GM23338 (cell line): ENCODE measurements at regions not wholly inside any gene's neighbourhood (a gene's known extent, or its start where the extent isn't known, plus 50 kb on each side); places are given as distances from the start of the nearest gene placed in this dataset.

ENCODE experiments used
- ATAC-seq: fragments of 200-7000 bp; cut with Tn5 transposase; 3 replicates; pipeline ENCODE4 v1.9.1; 2020
- DNase-seq: peaks from one replicate; pipeline ENCODE4 v3.0.0-alpha.2; 2015; ENCODE audit warnings: low spot score
- H2AFZ ChIP-seq: fragments of 200-600 bp; sonication (generic); 2 replicates; pipeline ENCODE4 v1.8.0; 2016; ENCODE audit warnings: antibody characterized with exemption, mild to moderate bottlenecking, moderate library complexity
- H3F3A ChIP-seq: fragments of 200-600 bp; sonication (generic); replicated peaks from 2 replicates; pipeline ENCODE4 v1.8.0; 2017; ENCODE audit warnings: antibody characterized with exemption, mixed run types, low read depth
- H3K27ac ChIP-seq: fragments of 200-600 bp; sonication (generic); 2 replicates; pipeline ENCODE4 v1.6.1; 2016; ENCODE audit warnings: low read depth
- H3K27me3 ChIP-seq: fragments of 200-600 bp; sonication (generic); 2 replicates; pipeline ENCODE4 v1.8.0; 2016; ENCODE audit warnings: mild to moderate bottlenecking, mixed run types, moderate library complexity; ENCODE audit not compliant: insufficient read depth
- H3K36me3 ChIP-seq: fragments of 200-600 bp; sonication (generic); 2 replicates; pipeline ENCODE4 v1.8.0; 2016; ENCODE audit warnings: mild to moderate bottlenecking; ENCODE audit not compliant: insufficient read depth
- H3K4me1 ChIP-seq: fragments of 200-600 bp; sonication (generic); 2 replicates; pipeline ENCODE4 v1.8.0; 2016; ENCODE audit warnings: mild to moderate bottlenecking, moderate library complexity; ENCODE audit not compliant: insufficient read depth
- H3K4me2 ChIP-seq: fragments of 200-600 bp; sonication (generic); 2 replicates; pipeline ENCODE4 v1.7.1; 2017; ENCODE audit warnings: mixed run types
- H3K4me3 ChIP-seq: fragments of 200-600 bp; sonication (generic); 2 replicates; pipeline ENCODE4 v1.6.1; 2016; ENCODE audit warnings: mixed run types
- H3K79me2 ChIP-seq: fragments of 200-600 bp; sonication (generic); replicated peaks from 2 replicates; pipeline ENCODE4 v1.8.0; 2017; ENCODE audit warnings: mild to moderate bottlenecking; ENCODE audit not compliant: insufficient read depth
- H3K9me2 ChIP-seq: fragments of 200-600 bp; sonication (generic); 2 replicates; pipeline ENCODE4 v1.8.0; 2017; ENCODE audit not compliant: insufficient read depth
- H4K20me1 ChIP-seq: fragments of 200-600 bp; sonication (generic); replicated peaks from 2 replicates; pipeline ENCODE4 v1.8.0; 2017; ENCODE audit warnings: mild to moderate bottlenecking; ENCODE audit not compliant: insufficient read depth
- H3K27ac Mint-ChIP-seq: 2 replicates; pipeline ENCODE4 v1.8.0; 2020; ENCODE audit warnings: inconsistent platforms, mild to moderate bottlenecking, moderate library complexity, mixed read lengths
- H3K27me3 Mint-ChIP-seq: 3 replicates; pipeline ENCODE4 v1.8.0; 2022; ENCODE audit warnings: low read depth, mild to moderate bottlenecking, moderate library complexity, mixed read lengths, inconsistent platforms; ENCODE audit not compliant: insufficient read depth, poor library complexity
- H3K36me3 Mint-ChIP-seq: 3 replicates; pipeline ENCODE4 v1.8.0; 2021; ENCODE audit warnings: low read depth, mild to moderate bottlenecking, inconsistent platforms, moderate library complexity, mixed read lengths
- H3K4me1 Mint-ChIP-seq: 3 replicates; pipeline ENCODE4 v1.8.0; 2020; ENCODE audit warnings: mild to moderate bottlenecking, inconsistent platforms, mixed read lengths
- H3K4me3 Mint-ChIP-seq: 3 replicates; pipeline ENCODE4 v1.8.0; 2021; ENCODE audit warnings: moderate library complexity, mild to moderate bottlenecking, inconsistent platforms, mixed read lengths
- H3K9me3 Mint-ChIP-seq: 3 replicates; pipeline ENCODE4 v1.8.0; 2020; ENCODE audit warnings: moderate library complexity, mild to moderate bottlenecking, inconsistent platforms, mixed read lengths
- CREB1 ChIP-seq: fragments of 250-450 bp; sonication (Bioruptor Pico); IDR thresholded peaks from 2 replicates; pipeline ENCODE4 v1.5.0; 2020; ENCODE audit warnings: low read depth, mild to moderate bottlenecking, moderate library complexity
- EZH2 ChIP-seq: fragments of 200-600 bp; sonication (generic); IDR thresholded peaks from one replicate; pipeline ENCODE4 v1.8.0; 2017; ENCODE audit warnings: antibody characterized with exemption, mild to moderate bottlenecking, low read depth; ENCODE audit not compliant: unreplicated experiment
- EZH2phosphoT487 ChIP-seq: fragments of 200-600 bp; sonication (generic); IDR thresholded peaks from one replicate; pipeline ENCODE4 v1.8.1; 2018; ENCODE audit warnings: antibody characterized with exemption; ENCODE audit not compliant: unreplicated experiment
- JUNB ChIP-seq: IDR thresholded peaks from one replicate; pipeline ENCODE4 v1.6.1; 2016; ENCODE audit warnings: antibody characterized with exemption; ENCODE audit not compliant: unreplicated experiment
- NANOG ChIP-seq: IDR thresholded peaks from 2 replicates; pipeline ENCODE4 v1.6.1; 2016; ENCODE audit warnings: antibody characterized with exemption, borderline replicate concordance
- POLR2AphosphoS5 ChIP-seq: IDR thresholded peaks from 2 replicates; pipeline ENCODE4 v1.6.1; 2016; ENCODE audit warnings: antibody characterized with exemption, low read depth
- REST ChIP-seq: IDR thresholded peaks from one replicate; pipeline ENCODE4 v1.6.1; 2018; ENCODE audit warnings: antibody characterized with exemption; ENCODE audit not compliant: unreplicated experiment
- STAT1 ChIP-seq: IDR thresholded peaks from one replicate; pipeline ENCODE4 v1.6.1; 2016; ENCODE audit warnings: antibody characterized with exemption; ENCODE audit not compliant: unreplicated experiment
- ZNF114 ChIP-seq: fragments of 250-450 bp; sonication (Bioruptor Pico); IDR thresholded peaks from 2 replicates; pipeline ENCODE4 v1.5.0; 2020; ENCODE audit warnings: mild to moderate bottlenecking, moderate library complexity
- ZNF331 ChIP-seq: fragments of 250-450 bp; sonication (Bioruptor Pico); IDR thresholded peaks from 2 replicates; pipeline ENCODE4 v1.5.0; 2020; ENCODE audit warnings: low read depth, mild to moderate bottlenecking, moderate library complexity
- TF ChIP-seq, protein P1 (sequence below), 2 experiments: fragments of 200-600 bp in 1 of 2; sonication (generic) in 1 of 2; conservative IDR thresholded peaks; 2 replicates each; pipeline versions ENCODE4 v1.5.1 to v1.6.1; 2016 to 2017; ENCODE audit warnings: antibody characterized with exemption in 2 of 2, low read depth in 2 of 2, mild to moderate bottlenecking in 2 of 2, moderate library complexity in 1 of 2

- TF ChIP-seq, protein P1, sequence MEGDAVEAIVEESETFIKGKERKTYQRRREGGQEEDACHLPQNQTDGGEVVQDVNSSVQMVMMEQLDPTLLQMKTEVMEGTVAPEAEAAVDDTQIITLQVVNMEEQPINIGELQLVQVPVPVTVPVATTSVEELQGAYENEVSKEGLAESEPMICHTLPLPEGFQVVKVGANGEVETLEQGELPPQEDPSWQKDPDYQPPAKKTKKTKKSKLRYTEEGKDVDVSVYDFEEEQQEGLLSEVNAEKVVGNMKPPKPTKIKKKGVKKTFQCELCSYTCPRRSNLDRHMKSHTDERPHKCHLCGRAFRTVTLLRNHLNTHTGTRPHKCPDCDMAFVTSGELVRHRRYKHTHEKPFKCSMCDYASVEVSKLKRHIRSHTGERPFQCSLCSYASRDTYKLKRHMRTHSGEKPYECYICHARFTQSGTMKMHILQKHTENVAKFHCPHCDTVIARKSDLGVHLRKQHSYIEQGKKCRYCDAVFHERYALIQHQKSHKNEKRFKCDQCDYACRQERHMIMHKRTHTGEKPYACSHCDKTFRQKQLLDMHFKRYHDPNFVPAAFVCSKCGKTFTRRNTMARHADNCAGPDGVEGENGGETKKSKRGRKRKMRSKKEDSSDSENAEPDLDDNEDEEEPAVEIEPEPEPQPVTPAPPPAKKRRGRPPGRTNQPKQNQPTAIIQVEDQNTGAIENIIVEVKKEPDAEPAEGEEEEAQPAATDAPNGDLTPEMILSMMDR (conservative IDR thresholded peaks at IDR 0.05; ENCODE audit: low read depth in 2 of 2) = no peak
- TF ChIP-seq REST (no peak), ZNF114 (CRISPR knock-in tag) (no peak)
These were observed 97.4 kb upstream of the ADGRL2 start (continued) for GRCh38 chr1:81703391-81703755.

- DNase-seq (no peak), ATAC-seq (no peak)
- peaks cover 33% of the 10 kb centered on the region for H3K4me1 ChIP-seq
- H3F3A ChIP-seq = no peaks in the 10 kb centered on the region
- H3K4me2 ChIP-seq = peak overlapping the region; percentile 51; the same call in 1 of the 2 replicates
- Mint-ChIP-seq H3K27ac (peak overlapping the region; percentile 14; the same call in 1 of the 2 replicates), H3K36me3 (no peaks in the 10 kb centered on the region), H3K9me3 (no peaks in the 10 kb centered on the region), H3K27me3 (peaks cover 4% of the 10 kb centered on the region), H3K4me1 (peaks cover 37% of the 10 kb centered on the region), H3K4me3 (no peak overlapping the region)
- no peaks in the 10 kb centered on the region for H4K20me1 ChIP-seq
- H3K27ac ChIP-seq = no peak overlapping the region
- H3K4me3 ChIP-seq = no peak overlapping the region
- peak overlapping the region; percentile 43 for H2AFZ ChIP-seq
- no peaks in the 10 kb centered on the region for H3K79me2 ChIP-seq
- H3K27me3 ChIP-seq = no peaks in the 10 kb centered on the region
- no peaks in the 10 kb centered on the region for H3K36me3 ChIP-seq
- no peaks in the 10 kb centered on the region; the same call in 1 of the 2 replicates for H3K9me2 ChIP-seq
- TF ChIP-seq POLR2AphosphoS5 = no peak
- TF ChIP-seq, protein P1 (conservative IDR thresholded peaks at IDR 0.05; ENCODE audit: low read depth in 2 of 2) = no peak
- TF ChIP-seq NANOG = no peak
- TF ChIP-seq ZNF331 (CRISPR knock-in tag) = no peak
- TF ChIP-seq CREB1 (CRISPR knock-in tag) = no peak
- TF ChIP-seq STAT1 = no peak
- TF ChIP-seq EZH2 = no peak
- TF ChIP-seq EZH2phosphoT487 = no peak
- TF ChIP-seq REST = no peak
- no peak for TF ChIP-seq ZNF114 (CRISPR knock-in tag)
- no peak for TF ChIP-seq JUNB
These were observed 97.8 kb upstream of the ADGRL2 start for GRCh38 chr1:81702903-81703302.
